HL-60/S4 (cell line): ENCODE measurements at regions not wholly inside any gene's neighbourhood (a gene's known extent, or its start where the extent isn't known, plus 50 kb on each side); places are given as distances from the start of the nearest gene placed in this dataset.
"Not testable (repeated sequence)": the region's sequence is repeated elsewhere in the genome, so short reads cannot be mapped to it uniquely, and the experiment has no call there.

Experiments
- in situ Hi-C: fragments of 300-500 bp; cut with MboI; formaldehyde crosslinking; loops from 2 replicates; pipeline ENCODE4 v1.14.3; 2022; ENCODE audit warnings: low sequenced_read_pairs

GRCh38 chr18:11512096-11513025, 97.0 kb upstream of the SLC35G4 start:
- in situ Hi-C loops: no loop called here

- in situ Hi-C loops: no loop called here
Observed at GRCh38 chr18:11511434-11512095, 97.8 kb upstream of the SLC35G4 start.

DNA sequence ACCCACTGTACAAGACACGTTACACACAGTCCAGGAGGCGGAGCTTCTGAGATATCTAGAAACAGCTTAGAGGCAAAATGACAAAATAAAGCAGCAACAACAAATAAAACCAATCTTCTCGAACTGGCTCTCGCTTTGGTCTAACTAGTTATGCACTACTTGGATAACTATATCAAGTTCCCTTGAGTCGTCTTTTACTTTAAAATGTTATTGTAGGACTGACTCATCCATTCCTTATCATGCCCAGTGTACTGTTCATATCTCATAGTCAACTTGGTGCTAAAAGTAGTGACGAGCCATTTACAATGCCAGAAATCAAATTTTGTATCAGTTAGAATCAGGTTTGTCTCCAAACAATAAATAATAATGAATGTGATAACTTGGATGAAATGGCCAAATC, 102.5 kb upstream of the SLC35G4 start:
- in situ Hi-C loops: no loop called here

DNA sequence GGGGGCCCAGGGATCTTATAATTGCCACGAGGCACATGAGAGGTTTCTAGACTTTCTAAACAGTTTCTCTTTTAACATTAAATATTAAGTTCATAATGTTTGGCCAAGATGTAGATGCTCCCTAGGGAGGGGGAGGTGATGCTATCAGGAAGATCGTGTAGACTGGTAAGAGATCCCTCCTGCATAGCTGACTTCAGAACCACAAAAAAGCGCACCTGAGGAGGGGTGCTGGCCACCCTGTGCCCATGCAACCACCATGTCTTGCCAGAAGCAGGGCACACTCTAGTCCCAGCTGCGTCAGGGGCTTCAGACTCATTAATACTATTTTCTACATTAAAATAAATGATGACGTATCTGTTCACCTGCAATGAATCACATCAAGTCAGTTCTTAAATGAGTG, 103.4 kb upstream of the SLC35G4 start:
- in situ Hi-C loops: no loop called here

DNA sequence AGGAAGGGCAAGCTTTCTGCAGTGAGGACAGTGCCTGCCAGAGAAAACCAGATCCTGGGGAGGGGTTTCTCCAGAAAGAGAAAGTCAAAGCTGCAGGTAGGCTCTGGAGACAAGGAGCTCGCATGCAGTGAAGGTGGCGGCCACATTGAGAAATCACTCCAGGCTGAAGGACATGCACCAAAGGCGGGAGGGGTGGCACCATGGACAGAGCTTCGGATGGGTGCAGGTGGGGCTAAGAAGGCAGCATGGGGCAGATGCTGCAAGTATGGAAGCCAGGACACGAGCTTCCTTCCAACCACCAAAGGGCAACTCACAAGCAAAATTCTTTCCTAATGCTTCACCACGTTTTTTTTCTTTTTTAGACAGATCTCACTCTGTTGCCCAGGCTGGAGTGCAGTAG, 104.4 kb upstream of the SLC35G4 start:
- in situ Hi-C loops: no loop called here

- in situ Hi-C loops: no loop called here
Observed at GRCh38 chr18:11502368-11502767, 107.0 kb upstream of the SLC35G4 start.

DNA sequence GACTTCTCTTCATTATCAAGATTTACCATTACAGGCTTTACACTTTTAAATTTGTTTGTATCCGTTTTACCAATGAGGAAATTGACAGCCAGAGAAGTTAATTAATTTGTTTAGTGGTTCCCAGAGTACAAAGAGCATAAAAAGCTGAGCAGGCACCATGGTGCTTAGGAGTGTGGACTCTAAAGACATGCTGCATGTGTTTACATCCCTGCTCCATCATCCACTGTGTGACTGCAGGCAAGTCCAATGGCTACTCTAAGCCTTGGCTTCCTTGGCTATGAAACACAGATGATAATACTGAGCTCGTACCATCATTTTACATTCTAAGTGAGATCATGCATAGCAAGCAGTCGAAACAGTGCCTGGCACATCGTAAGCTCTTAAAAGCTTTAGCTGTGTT, 108.0 kb upstream of the SLC35G4 start:
- in situ Hi-C loops: no loop called here

- in situ Hi-C loops: no loop called here
Observed at GRCh38 chr18:11500153-11501122, 109.0 kb upstream of the SLC35G4 start.

DNA sequence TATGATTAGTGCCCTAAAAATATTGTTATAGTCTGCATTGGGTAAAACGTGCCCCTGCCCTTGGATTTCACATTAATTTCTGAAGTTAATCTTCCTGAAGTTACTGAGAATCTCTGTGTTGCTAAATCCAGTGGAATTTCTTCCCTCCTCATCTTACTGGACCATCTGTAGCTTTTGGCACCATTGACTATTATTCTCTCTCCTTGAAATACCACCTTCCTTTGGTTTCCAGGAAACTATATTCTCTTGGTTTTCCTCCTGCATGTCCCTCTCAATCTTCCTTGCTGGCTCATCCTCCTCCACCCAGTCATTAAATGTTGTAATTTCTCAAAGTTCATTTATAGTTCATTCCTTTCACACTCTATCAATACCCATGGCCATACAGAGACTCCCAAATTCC, 110.6 kb upstream of the SLC35G4 start:
- in situ Hi-C loops: no loop called here

DNA sequence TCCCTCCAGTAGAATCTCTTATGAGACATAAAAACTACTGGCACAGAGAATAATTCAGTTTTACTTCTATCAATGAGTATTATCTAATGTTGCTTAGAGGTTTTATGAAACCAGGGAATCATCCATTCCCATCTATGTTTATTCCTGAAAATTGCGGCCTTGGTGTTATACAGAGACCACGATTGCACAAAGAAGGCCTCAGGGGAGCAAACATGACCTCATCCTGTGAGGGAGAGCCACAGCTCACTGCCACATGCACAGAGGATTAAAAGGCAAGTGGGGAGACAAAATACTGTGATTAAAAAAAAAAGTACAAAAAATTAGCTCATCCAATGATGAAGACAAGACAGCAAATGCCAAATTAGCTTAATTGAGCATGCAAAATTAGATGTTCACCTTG, 111.8 kb upstream of the SLC35G4 start:
- in situ Hi-C loops: no loop called here

DNA sequence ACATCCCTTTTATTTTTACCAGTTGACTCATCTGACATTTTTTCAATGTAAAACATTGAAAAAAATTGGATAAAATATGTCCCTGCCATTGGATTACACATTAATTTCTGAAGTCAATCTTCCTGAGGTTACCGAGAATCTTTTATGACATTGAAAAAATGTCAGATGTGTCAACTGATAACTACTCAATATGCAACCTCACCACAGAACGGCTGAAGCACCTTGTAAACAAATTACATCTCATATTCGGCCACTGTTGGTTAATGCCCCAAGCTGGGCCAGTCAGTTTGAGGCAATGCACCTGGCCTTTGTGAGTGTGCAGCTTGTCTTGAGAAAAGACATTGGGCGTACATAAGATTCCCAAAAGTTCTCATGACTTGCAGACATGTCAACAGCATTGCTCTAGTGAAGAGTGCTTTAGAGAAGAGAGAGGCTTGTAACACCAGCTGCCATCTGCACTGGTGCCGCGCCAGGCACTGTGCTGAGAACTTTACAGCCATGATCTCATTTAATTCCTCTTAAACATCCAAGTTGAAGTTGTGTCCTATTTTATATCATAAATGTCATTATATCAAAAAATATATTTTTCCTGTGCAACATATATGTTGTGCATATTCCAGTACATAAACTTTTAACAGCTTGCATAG, 112.7 kb upstream of the SLC35G4 start:
- in situ Hi-C loops: no loop called here

- in situ Hi-C loops: no loop called here
Observed at GRCh38 chr18:11495441-11495840, 114.0 kb upstream of the SLC35G4 start.

DNA sequence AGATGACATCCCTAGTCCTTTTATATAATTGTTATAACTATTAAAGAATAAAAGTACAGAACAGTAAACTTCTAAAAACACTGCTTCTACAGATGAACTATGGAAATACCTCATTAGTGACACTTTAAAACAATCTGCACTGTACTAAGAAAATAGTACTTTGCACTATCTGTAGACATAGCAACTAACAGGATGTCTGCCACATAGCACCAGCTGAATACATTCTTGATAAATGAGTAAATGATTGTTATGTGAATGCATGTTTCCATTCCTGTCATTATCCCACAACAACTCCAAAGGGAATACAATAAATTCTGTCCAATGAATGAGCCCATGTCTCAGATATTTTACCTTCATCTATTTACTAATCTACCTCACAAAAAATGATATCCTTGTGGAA, 115.3 kb upstream of the SLC35G4 start:
- in situ Hi-C loops: no loop called here

GRCh38 chr18:11489266-11489899, 120.0 kb upstream of the SLC35G4 start:
- in situ Hi-C loops: no loop called here

DNA sequence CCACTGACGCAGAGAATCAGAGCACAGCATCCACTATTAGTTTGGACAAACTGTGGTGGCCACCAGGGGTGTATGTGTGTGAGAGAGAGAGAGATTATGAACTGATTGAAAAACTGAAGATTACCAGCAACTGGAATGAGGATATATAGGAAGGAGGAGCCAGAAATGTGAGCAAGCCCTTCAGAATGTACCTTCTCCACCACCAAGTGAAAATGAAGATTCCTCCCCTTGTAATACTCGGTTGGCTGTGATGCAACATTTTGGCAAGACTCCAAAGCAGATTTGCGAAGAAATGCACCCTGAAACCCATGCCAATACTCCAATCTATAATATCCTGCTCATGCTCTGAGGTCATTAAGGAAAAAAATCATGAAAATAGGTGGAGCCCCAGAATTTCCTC, 121.2 kb upstream of the SLC35G4 start:
- in situ Hi-C loops: no loop called here

DNA sequence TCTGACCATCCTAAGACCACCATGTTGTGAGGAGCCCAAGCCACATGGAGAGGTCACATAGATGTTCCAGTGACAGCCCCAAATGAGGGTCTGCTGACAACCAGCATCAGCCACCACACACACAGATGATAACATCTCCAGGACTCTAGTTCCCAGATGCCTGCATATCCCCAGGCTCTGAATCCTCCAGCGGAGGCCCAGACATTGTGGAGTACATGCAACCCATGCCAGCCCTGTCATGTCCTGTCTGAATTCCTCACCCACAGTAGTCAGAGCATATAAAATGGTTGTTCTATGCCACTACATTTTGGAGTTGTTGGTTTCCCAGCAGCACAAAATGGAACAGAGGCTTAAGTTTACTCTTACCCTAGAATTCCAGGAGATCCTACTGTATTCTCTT, 122.0 kb upstream of the SLC35G4 start:
- in situ Hi-C loops: no loop called here

GRCh38 chr18:11482271-11482670, 127.1 kb upstream of the SLC35G4 start:
- in situ Hi-C loops: no loop called here

- in situ Hi-C loops: no loop called here
Observed at GRCh38 chr18:11480692-11481091, 128.7 kb upstream of the SLC35G4 start.

- in situ Hi-C loops: not testable (repeated sequence)
Observed at GRCh38 chr18:11479031-11479430, 130.4 kb upstream of the SLC35G4 start.

DNA sequence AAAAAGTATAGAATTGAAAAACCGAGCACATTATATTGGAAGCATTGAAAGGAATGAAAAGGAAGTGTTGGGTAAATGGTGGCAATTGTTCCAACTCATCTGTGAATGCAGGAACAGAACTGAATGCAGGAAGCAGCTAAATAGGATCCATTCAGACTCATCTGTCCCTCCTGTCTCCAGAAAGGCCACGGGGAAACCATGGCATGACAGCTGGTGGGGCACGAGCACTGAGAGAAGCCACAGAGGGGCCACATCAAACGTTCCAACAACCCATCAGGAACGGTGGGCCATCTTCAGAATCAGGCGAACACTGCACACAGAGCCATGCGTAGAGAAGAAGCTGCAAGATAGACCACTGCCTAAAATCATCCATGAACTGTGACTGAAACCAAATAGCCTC, 138.5 kb upstream of the SLC35G4 start:
- in situ Hi-C loops: no loop called here
